DMS53 treated with DMSO at 0.1 percent for 48 hours (cell line): ENCODE measurements at regions not wholly inside any gene's neighbourhood (a gene's known extent, or its start where the extent isn't known, plus 50 kb on each side); places are given as distances from the start of the nearest gene placed in this dataset.
A peak's percentile ranks its signal among the peaks of the same experiment; 100 is the strongest.

Experiments used
- DNase-seq: peaks from one replicate; lab custom pipeline; 2025; ENCODE audit not compliant: unreplicated experiment; lab: John Stamatoyannopoulos, UW

DNA sequence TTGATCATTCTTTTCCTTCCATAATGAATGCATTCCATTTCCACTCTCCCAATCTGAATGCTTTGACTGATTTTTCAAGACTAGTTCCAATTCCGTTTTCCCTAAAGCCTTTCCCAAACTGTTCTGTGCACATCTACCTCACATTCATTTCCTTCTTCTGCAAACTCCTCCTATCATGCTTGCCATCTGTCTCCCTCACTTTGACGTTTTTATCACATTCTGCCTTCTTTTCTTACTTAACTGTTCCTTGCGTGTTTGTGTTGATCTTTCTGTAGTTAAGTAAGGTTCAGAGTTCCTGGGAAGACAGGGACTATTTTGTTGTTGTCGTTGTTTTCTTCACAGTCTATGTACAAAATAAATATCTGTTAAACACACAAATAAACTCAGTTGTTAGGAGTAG, 179.0 kb downstream of the NXPE2 start:
- DNase-seq, result no peak

DNA sequence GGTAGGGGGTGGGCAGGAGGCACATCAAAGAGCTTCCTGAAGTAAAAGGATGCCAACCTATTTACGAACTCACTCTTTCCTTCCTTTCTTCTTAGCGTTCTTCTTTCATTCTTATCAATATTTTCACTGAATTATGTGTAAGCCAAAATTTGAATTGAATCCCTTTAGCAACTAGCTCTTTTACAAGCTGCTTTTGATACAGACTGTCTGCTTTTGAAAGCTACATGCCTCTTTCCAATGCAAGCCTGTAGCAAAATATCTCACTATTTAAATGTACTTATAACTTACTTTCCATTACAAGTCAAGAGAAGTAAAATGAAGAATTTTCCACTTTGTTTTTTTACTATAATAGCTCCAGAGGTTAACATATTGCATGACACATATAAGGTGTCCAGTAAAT, 186.6 kb downstream of the NXPE2 start:
- no peak for DNase-seq

DNA sequence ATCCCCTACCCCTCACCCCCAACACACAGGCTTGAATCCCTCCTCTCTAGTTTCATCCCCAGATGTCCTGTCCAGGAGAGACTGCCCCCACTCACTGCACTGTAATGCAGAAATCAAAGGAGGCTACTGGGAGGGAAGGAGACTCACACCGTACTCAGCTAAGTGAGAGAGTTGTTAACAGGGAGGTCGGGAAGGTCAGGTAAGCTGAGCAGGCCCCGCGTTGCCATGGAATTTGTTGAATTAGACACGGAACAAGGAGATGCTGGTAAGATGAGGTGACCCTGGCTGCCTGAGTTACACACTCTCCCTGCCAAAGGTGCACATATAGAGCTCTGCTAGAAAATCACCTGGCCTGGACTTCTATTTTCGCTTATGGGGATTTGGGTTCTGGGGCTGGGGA, 197.9 kb downstream of the NXPE2 start:
- no peak for DNase-seq

DNA sequence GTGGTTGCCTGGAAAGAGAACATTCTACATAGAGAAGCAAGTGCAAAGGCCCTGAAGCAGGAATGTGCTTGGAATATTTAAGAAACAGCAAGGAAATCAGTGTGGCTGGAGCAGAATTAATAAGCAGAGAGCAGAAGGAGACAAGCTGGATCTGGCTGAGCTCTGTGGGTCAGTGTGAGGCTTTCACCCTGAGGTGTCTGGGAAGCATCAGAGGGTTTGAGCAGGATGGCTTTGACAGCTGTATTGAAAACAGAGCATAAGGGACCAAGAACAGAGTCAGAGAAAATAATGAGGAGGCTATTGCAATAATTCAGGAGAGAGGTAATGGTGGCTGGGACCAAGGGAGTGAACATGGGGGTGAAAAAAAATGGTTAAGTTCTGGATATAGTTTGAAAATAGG, 199.6 kb downstream of the NXPE2 start:
- no peak for DNase-seq

DNA sequence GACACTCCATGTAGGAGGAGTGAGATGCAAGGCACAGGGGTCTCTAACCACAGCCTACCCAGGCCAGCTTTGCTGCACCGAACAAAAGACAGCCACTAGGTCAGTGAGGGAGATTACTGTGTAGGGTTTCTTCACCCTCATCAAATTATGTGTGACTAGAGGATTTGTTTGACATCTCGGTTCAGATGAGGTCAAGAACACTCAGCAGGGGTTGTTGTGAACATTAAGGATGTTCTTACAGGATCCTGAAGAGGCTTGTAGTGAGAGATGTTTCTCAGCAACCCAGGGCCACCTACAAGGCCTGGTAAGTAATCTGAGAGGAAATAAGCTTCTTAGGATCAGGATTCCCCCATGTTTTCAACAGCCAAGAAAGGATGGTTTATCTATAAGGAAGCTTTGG, 202.1 kb downstream of the NXPE2 start:
- DNase-seq, result no peak

DNA sequence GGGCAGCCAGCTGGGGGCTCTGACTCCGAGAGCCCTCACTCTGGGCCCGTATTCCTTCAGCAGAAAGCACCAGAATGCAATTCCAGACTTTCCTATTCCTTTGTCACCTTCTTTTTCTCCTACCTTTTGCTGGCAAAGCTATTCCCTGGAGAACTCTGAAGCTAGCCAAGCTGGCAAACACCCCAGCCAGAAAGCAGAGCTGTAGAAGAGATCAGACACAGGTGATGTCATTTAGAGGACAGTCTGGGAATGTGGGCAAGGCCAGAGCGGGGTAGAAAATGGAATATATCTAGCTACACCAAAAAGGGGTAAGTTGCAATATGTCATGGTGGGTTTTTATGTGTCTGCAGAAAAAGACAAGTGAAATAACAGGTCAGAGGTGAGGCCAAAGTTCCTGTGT, 205.1 kb downstream of the NXPE2 start:
- no peak for DNase-seq

DNA sequence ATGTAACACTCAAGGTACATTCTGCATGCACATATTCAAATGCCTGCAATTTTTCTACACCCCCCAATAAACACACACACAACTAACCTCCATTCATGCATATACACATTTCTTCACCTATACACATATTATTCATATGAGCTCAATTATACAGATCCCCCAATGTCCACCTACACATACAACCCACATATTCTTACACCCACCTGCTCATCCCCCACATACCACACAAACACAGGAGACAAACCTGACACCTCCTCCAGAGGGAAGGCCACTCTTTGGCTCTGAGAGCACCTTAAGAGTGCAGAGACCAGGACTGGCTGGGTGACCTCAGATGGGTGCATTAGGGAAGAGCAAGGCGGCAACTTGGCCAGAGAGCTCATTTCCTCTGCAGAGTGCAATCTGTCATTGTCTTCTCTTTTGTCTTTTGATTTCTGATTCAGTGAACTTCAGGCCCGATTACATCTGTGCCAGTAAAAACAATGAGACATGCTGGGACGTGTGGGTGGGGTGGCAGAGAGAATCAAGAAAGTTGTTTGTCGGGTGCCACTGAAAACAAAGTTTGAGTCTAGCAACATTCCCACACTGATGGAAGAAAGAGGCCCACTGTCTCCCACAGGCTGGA, 208.4 kb downstream of the NXPE2 start:
- DNase-seq, result no peak

DNA sequence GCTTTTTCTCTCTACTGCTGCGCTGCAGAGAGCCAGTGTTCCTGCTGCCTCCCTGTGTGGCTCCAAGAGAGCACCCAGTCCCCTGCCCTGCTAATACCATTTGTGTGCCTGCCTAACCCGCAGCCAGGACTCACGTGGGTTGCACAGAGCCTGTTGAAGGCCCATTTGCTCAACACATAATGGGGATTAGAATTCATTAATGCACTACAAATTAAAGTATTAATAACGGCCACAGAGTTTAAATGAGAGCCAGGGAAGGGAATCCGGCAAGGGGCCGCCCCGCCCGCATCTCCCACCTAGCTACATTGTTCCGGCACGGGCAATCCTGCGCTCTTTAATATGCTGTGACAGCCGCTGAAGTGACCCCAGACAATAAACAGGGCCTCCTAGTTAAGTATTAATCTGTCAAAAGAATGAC, 211.3 kb downstream of the NXPE2 start:
- no peak for DNase-seq

DNA sequence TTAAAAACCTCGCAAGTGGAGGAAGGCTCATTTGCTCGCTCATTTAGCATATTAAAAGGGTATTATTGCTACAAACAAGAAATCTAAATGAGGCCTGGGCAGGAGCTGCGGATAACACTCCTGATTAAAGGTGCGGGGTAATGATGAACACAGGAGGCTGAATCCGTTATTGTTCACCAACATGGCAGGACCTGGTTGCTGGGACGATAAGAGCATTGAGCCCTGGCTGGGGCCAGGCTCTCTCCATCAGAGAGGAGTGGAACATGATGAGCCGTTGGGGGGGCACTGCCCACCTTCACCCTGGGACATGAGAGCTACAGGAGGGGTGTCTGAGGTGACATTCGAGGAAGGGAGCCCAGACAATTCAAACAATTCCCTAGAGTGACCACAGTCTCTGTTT, 211.7 kb downstream of the NXPE2 start:
- DNase-seq, result no peak

DNA sequence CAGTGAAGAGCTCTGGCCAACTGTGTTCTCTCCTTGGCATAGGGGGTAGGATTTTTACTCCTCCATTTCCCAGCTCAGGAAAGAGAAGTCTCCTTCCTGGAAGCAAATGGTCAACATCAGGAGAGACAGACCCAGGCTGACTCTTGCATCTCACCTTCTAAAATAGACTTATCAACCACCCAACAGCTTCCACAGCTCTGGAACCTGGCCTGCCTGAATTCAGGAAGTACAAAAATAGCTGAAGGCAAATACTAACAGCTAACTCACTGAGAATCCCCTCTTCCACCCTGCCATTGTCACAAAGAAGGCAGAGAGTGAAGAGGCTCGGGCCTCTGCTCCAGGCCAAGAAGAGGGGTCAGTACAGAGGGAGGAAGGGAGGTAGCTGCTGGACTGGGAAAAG, 213.6 kb downstream of the NXPE2 start:
- DNase-seq, result no peak

DNA sequence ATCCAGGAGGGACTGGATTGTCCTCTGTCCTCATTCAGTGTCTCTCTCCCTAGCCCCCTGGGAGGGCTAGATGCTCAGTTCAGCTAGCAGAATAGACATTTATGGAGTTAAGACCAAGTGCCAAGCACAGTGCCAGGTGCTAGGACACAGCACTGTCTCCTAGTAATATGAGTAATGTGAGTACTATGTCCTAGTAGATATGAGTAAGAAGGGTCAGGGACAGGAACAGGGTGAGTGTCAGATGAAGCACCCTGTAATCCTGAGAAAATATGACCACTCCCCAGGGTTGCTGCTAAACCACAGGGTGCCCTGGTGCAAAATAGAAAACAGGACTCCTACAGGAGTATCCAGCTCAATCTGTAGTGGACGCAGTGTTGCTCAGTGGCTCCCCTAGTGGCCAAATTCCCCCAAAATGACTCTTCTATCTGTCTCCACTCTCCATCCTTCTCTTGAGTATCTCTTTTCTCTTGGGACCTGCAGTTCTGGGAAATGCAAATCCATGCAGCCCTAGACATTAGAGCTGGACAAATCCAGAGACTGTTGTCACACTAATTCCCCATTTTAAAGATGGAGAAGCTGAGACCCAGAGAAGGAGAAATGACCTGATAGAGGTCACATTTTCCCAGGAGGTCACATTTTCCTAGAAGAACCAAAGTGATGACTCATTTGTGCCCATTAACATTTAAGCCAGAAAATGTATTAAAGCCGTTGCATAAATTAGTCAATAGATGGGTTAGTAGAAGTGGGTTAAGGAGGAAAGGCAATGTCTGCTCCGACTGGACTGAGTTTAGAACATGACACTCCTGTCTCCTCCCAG, 214.3 kb downstream of the NXPE2 start:
- peak; percentile 5 for DNase-seq

DNA sequence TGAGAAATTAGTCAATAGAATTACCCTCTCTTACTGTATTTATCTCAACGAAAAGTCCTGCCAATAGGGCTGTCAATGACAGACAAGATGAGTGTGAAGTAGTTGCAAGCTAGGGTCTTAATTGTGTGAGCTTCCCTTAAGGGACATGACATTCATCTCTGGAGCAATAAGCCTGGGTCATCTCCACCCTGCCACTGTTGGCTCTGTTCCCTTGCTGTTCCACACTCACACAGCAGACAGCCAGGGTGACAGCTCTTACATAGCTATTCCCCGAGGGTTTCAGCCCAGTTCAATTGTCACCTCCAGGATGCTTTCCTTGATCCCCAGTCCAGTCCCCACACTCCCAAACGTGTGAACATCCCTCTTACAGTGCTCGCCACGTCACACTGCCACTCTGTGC, 215.0 kb downstream of the NXPE2 start:
- no peak for DNase-seq

DNA sequence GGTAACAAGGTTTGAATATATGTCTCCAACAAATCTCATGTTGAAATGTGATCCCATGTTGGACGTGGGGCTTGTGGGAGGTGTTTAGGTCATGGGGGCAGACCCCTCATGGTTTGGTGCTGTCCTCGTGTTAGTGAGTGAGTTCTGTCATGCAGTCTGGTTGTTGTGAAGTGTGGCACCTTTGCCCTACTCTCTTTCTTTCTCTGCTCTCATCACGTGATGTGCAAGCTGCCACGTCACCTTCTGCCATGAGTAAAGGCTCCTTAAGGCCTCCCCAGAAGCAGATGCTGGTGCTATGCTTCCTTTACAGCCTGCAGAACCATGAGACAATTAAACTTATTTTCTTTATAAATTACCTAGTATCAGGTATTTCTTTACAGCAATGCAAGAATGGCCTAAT, 218.3 kb downstream of the NXPE2 start:
- DNase-seq, result no peak

DNA sequence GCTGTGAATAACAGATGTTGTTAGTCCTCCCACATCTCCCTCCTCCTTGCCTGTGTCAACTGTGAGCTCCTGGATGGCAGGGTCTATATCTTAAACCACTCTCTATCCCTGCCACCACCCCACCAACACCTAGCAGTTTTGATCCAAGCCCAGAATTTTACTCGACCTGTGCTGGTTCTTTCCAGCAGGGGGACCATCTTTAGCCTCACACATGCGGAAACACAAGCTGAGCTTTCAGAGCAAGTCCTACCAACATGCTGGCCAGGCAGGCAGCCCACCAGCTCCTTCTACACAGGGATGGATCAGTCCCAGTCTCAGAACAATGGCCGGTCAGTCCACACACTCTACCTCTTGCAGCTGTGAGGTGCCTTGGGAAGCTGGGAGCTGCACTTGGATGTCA, 231.5 kb downstream of the NXPE2 start:
- no peak for DNase-seq

DNA sequence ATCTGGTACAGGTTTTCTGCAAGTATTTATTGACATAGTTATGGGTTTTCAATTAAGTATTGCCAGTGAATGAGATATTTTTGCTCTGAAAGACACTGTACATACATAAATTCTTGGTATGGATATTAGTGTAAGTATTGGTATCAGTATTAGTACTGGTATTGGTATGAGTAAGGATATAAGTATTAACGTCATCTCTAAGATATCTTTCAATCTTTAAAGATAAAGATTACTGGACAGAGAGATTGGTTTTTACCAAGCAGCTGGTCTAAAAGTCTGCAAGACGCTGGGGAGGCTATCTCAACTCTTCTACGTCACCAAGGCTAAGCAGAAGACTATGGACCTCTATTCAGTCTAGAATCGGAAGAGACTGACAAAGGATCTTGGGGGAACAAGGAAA, 234.5 kb downstream of the NXPE2 start:
- no peak for DNase-seq

DNA sequence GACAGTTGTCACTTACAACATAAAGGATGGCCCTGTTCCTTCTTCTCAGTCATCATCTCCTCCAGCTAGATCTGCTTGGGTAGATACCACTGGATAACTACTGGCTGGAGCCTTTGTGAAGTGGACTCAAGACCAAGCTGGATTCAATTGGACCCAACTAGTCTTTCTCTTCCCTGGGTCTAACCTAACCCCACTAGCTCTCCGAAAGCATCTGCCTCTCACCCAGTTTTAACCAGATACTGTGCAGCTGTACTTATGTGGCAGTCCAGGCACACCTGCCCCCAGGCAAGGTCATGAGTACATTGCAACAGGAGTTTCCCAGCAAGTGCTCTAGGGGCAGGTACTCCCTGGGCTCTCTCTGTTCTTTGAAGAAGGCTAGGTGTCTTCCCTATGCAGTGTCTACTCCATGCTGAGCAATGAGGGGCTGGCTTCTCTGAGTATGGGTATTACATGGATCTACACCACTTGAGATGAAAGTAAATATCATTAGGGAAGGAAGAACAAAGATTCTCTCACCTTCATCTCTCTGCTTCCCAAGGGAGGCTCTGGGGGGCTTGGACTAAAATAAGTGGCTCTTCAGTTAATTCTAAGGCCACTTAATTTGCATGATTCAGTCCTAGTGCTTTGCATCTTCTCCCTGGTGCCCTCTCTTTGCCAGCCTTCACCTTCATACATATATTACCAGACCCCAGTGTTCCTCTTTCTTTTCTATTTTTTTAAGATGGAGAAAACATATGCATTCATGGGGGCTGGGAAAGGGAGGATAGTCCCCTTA, 236.1 kb downstream of the NXPE2 start:
- DNase-seq, result no peak

DNA sequence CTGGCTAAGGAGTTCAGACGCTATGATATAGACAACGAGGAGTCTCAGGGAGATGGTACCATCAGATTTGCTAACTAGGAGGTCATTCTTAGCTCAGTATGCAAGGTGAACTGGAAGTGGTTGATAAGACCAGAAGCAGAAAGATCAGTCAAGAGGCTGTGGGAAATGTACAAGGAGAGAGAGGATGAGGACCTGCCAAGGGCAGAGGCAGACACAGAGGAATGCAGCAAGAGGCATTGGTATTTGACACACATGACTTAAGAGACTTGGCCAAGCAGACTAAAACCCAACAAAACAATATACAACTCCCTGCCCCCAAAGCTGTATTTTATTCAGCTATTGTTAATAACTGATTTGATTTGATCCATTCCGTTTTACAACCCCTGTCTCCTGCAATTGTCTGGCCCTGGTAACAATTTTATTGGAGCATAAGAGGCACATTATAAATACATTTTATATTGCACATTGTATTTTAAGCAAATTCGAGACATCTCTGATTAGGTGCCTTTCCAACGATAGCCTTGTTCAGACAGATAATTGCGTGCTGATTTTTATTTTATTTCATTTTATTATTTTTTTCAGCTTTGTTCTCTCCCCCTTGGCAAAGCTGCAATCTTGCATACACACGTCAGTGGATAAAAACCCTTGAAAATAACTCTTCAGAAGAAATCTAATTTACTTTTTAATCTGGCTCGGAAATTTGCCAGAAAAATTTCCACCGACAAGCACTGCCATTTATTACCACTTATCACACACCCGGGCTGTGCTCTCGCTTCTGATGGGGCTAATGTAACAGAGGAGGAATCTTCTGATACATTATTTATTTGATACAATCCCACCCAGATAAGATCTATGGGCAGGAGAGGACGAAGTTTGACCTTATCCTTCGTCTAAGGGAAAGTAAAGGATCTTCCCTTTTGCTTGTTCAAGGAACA, 237.8 kb downstream of the NXPE2 start:
- no peak for DNase-seq

DNA sequence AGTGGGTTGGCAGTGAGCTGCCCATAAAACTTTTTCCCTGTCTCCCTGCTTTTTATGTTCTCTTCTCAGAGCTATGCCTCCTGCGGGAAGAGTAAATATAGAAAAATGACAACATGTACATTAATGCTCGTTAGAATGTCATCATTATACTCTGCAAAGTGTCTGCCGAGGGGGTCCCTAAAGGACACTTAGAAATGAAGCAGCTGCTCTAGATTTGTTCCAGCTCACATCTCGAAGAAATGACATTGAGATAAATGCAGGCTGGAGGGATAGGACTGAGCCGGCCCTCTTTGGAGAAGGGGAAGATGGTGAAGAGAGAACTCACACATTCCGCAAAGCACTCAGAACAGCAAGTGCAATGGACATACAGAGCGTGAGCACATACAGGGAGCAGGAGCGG, 240.0 kb downstream of the NXPE2 start:
- DNase-seq, result no peak

DNA sequence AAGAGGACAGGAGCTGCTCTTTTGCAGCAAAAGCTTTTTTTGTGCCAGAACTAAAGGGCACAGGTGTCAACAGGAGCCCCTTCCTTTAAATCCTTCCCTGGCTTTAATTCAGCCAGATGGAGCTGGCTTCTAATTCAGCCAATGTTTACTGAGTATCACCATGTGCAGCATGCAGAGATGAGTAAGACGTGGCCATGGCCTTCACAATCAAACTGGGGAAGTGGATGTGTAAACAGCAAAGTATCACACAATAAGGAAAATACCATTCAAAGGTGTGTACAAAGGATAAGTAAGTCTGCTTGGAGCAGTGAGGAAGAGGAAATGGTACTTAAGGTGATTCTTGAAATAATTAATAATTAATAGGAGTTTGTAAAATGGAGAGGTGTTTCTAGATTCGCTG, 243.4 kb downstream of the NXPE2 start:
- DNase-seq, result peak; percentile 45

DNA sequence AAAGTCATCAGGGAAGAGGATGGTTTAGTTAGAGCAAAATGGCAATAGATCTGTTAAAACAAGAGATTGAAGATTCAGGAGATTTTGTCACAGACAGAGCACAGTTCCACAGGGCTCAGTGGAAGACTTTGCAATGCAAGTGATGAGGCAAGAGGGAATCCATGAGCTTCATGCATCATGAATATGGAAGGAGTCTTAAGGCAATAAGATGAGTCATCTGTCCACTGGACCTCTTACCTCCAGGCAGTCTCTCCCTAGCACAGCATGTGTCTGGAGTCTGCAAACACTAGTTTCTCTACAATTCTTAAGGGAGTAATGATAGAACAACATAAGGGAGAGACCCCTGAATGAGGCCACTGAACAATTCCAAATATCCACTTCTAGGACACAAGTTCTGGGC, 245.7 kb downstream of the NXPE2 start:
- DNase-seq, result no peak

DNA sequence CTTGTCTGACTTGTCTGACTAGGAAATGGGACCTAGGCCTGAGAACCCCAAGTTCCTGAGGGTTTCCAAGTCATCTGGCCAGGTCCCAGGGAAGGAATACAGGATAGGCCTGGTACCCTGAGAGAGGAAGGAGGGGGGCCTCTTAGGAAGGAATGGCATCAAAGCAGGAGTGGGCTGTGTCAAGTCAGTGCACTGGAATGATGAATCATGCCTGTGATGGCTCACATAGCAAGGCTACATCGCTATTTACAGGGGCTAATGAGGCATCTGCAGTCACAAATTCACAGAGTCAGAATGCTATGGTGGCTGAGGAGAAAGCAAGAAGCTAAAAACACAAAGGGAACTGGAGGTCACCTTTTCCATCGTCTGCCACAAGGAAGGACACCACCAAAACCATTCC, 247.3 kb downstream of the NXPE2 start:
- DNase-seq, result no peak
